ENCODE measurements at regions not wholly inside any gene's neighbourhood (a gene's known extent, or its start where the extent isn't known, plus 50 kb on each side); places are given as distances from the start of the nearest gene placed in this dataset. TPM values are rescaled to one million over a fixed set of nuclear protein-coding genes. Genes with fewer than 3 reads are reported as not detected.

- intact Hi-C loops (cut with DNase I), result no loop called here
- H3K4me3 ChIP-seq, result no peak overlapping the region
- DNase-seq (no peak), ATAC-seq (no peak)
- H3K9me3 ChIP-seq, result no peaks in the 10 kb centered on the region
- no peaks in the 10 kb centered on the region for H3K27me3 ChIP-seq (ENCODE audit: low read depth)
- H3K27ac ChIP-seq, result no peak overlapping the region
- TF ChIP-seq CTCF (IDR thresholded peaks at IDR 0.05), result no peak
- H3K4me1 ChIP-seq, result no peaks in the 10 kb centered on the region
- no peaks in the 10 kb centered on the region for H3K36me3 ChIP-seq
Measured at GRCh38 chr11:19294444-19294843, 53.7 kb upstream of the E2F8 start.

DNA sequence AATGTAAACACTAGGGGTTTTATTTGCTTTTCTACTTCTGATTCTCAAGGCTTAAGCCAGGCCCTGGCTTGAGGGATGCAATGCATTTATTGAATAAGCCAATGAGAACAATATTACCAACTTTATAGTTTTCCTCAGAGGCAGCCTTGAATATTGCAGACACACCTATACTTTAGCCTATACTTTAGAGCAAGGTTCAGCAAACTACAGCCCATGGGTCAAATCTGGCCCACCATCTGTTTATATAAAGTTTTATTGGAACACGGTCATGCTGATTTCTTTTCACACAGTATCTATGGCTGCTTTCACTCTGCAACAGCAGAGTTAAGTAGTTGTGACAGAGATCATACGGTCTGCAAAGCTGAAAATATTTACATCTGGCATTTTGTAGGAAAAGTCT is 50.3 kb upstream of the E2F8 start:
- intact Hi-C loops (cut with DNase I), result no loop called here
- Histone ChIP-seq H3K27me3 (ENCODE audit: low read depth) (no peaks in the 10 kb centered on the region), H3K27ac (no peak overlapping the region), H3K4me1 (no peaks in the 10 kb centered on the region), H3K9me3 (no peaks in the 10 kb centered on the region), H3K4me3 (no peak overlapping the region), H3K36me3 (no peaks in the 10 kb centered on the region)
- TF ChIP-seq CTCF (IDR thresholded peaks at IDR 0.05), result no peak
- DNase-seq (no peak), ATAC-seq (no peak)

Small RNAs in the stretch of these regions (microRNA-seq; reads per million reads assigned to microRNA genes)
- gene MIR4486 (ENCODE audit: borderline number of aligned reads), result not detected

Data from lower lobe of right lung (tissue), 2 donors.